K562 (cell line): ENCODE measurements at regions not wholly inside any gene's neighbourhood (a gene's known extent, or its start where the extent isn't known, plus 50 kb on each side); places are given as distances from the start of the nearest gene placed in this dataset.

Source experiments
- ATAC-seq: fragments of 200-7000 bp; cut with Tn5 transposase; 3 replicates; pipeline ENCODE4 v1.9.1; 2020; ENCODE audit warnings: moderate library complexity
- BruUV-seq: library from RNA; stranded (reverse); fragments of 400-500 nt; replicated peaks from 2 replicates; lab custom pipeline; 2021; lab: Mats Ljungman, UMichigan
- CTCF ChIA-PET: fragments of 300-600 bp; formaldehyde crosslinking; extraction: SDS; loops from one replicate; lab custom pipeline; 2021; ENCODE audit warnings: low intra/inter-chr PET ratio; lab: Yijun Ruan, JAX
- POLR2A ChIA-PET: fragments of 300-600, 350-650 bp; sonication (Branson Sonifier 250); formaldehyde crosslinking; extraction: SDS; loops from one replicate; lab custom pipeline; 2021; ENCODE audit warnings: antibody characterized with exemption, inconsistent platforms; lab: Yijun Ruan, JAX
- DNase-seq, 4 experiments: peaks; one replicate each; pipeline versions ENCODE4 v3.0.0 to v3.0.0-alpha.2; 2011 to 2018; ENCODE audit warnings: low spot score in 3 of 4, mixed read lengths in 3 of 4; ENCODE audit errors: extremely low read depth in 1 of 4
- FAIRE-seq: peaks from 2 replicates; lab custom pipeline; 2011; peaks lifted over from hg19 to GRCh38; lab: Jason Lieb, UNC
- H2AFZ ChIP-seq: 2 replicates; pipeline ENCODE4 v1.6.0; 2011; ENCODE audit warnings: low read depth, low read length, control low read depth, inconsistent platforms
- H3K27ac ChIP-seq: fragments of 200-600 bp; 3 replicates; pipeline ENCODE4 v1.8.0; 2011; ENCODE audit warnings: low read depth, mild to moderate bottlenecking, control low read depth, inconsistent platforms, low read length, moderate library complexity, mixed read lengths; ENCODE audit errors: extremely low read depth
- H3K27me3 ChIP-seq, 2 experiments: fragments of 300-600 bp in 1 of 2; 2 replicates in 1 of 2; 3 replicates in 1 of 2; pipeline versions ENCODE4 v1.6.0 to v1.8.0; 2011; ENCODE audit warnings: inconsistent platforms in 2 of 2, low read length in 2 of 2, mild to moderate bottlenecking in 1 of 2, mixed read lengths in 1 of 2, moderate library complexity in 1 of 2; ENCODE audit not compliant: control insufficient read depth in 2 of 2, insufficient read depth in 2 of 2
- H3K36me3 ChIP-seq: fragments of 300-600 bp; 3 replicates; pipeline ENCODE4 v1.8.0; 2011; ENCODE audit warnings: mild to moderate bottlenecking, low read length, inconsistent platforms; ENCODE audit not compliant: control insufficient read depth, insufficient read depth
- H3K4me1 ChIP-seq, 2 experiments: fragments of 200-600 bp in 1 of 2; replicated peaks in 1 of 2; 2 replicates in 1 of 2; 3 replicates in 1 of 2; pipeline versions ENCODE4 v1.5.1 to v1.8.0; 2011; ENCODE audit warnings: inconsistent platforms in 2 of 2, low read length in 2 of 2, mild to moderate bottlenecking in 1 of 2, mixed read lengths in 1 of 2, moderate library complexity in 1 of 2; ENCODE audit not compliant: control insufficient read depth in 2 of 2, insufficient read depth in 2 of 2
- H3K4me2 ChIP-seq: 2 replicates; pipeline ENCODE4 v1.6.1; 2011; ENCODE audit warnings: low read length, control low read depth, inconsistent platforms, mixed read lengths; ENCODE audit not compliant: insufficient read depth
- H3K4me3 ChIP-seq: fragments of 200-600 bp; sonication (generic), shearing (Covaris generic); 2 replicates; pipeline ENCODE4 v1.5.1; 2016; ENCODE audit warnings: control low read depth, inconsistent platforms
- H3K79me2 ChIP-seq: fragments of 200-600 bp; 3 replicates; pipeline ENCODE4 v1.8.0; 2011; ENCODE audit warnings: low read length, inconsistent platforms; ENCODE audit not compliant: control insufficient read depth, insufficient read depth
- H3K9ac ChIP-seq, 2 experiments: 2 replicates each; pipeline versions ENCODE4 v1.6.0 to v1.6.1; 2011; ENCODE audit warnings: low read depth in 2 of 2, low read length in 2 of 2, control low read depth in 1 of 2, inconsistent platforms in 1 of 2, mild to moderate bottlenecking in 1 of 2, mixed read lengths in 1 of 2; ENCODE audit not compliant: insufficient read depth in 1 of 2
- H3K9me1 ChIP-seq: one replicate; pipeline ENCODE4 v1.6.0; 2011; ENCODE audit warnings: inconsistent platforms, mild to moderate bottlenecking, low read length, moderate library complexity; ENCODE audit not compliant: control insufficient read depth, insufficient read depth
- H3K9me3 ChIP-seq: replicated peaks from 2 replicates; pipeline ENCODE4 v1.5.1; 2011; ENCODE audit warnings: low read depth, low read length, inconsistent platforms; ENCODE audit not compliant: control insufficient read depth, insufficient read depth
- H4K20me1 ChIP-seq: replicated peaks from 2 replicates; pipeline ENCODE4 v1.6.1; 2011; ENCODE audit warnings: low read length, inconsistent platforms, mixed read lengths; ENCODE audit not compliant: control insufficient read depth, insufficient read depth
- KDM5B ChIP-seq: fragments of 200-600 bp; sonication (generic); IDR thresholded peaks from 2 replicates; pipeline ENCODE4 v1.6.1; 2012; ENCODE audit warnings: low read depth, mild to moderate bottlenecking, moderate library complexity, low read length, control low read depth, inconsistent platforms; ENCODE audit not compliant: insufficient replicate concordance
- POLR3G ChIP-seq: IDR thresholded peaks from 2 replicates; pipeline ENCODE4 v1.6.1; 2011; ENCODE audit not compliant: insufficient read length, insufficient replicate concordance; ENCODE audit errors: extremely low read depth
- PRMT5 ChIP-seq: sonication (generic); formaldehyde crosslinking; IDR thresholded peaks from 2 replicates; pipeline ENCODE4 v1.5.0; 2020; ENCODE audit warnings: missing genetic modification reagents
- RAD21 ChIP-seq, 2 experiments: fragments of 250-450 bp in 1 of 2; fragments of 450-650 bp in 1 of 2; sonication (Bioruptor Pico) in 1 of 2; formaldehyde crosslinking in 1 of 2; IDR thresholded peaks in 1 of 2; conservative IDR thresholded peaks in 1 of 2; 2 replicates each; pipeline versions ENCODE4 v1.4.0 to v1.8.0; 2020 to 2022; ENCODE audit warnings: mild to moderate bottlenecking in 2 of 2, moderate library complexity in 1 of 2
- RBM17 ChIP-seq: fragments of 200-400 bp; formaldehyde crosslinking; IDR thresholded peaks from 2 replicates; pipeline ENCODE4 v1.6.1; 2017; ENCODE audit warnings: low read depth, mild to moderate bottlenecking, low read length, borderline replicate concordance
- TCFL5 ChIP-seq: fragments of 250-450 bp; sonication (Bioruptor Pico); conservative IDR thresholded peaks from 2 replicates; pipeline ENCODE4 v1.6.1; 2021; ENCODE audit warnings: mild to moderate bottlenecking, moderate library complexity, matching md5 sums
- YY1 ChIP-seq, 3 experiments: IDR thresholded peaks; 2 replicates each; pipeline ENCODE4 v1.6.1; 2011; ENCODE audit warnings: low read length in 2 of 3, mild to moderate bottlenecking in 2 of 3, moderate library complexity in 2 of 3, borderline replicate concordance in 1 of 3, control low read depth in 1 of 3, low read depth in 1 of 3; ENCODE audit not compliant: insufficient read depth in 3 of 3, insufficient replicate concordance in 2 of 3, control insufficient read depth in 1 of 3, insufficient read length in 1 of 3; ENCODE audit errors: extremely low read depth in 1 of 3
- ZNF121 ChIP-seq: sonication (generic); formaldehyde crosslinking; conservative IDR thresholded peaks from 2 replicates; pipeline ENCODE4 v1.8.0; 2022; ENCODE audit warnings: missing genetic modification reagents
- WGBS: fragments of 100-300 bp; shearing (Covaris generic); methylation state at CpG from one replicate; pipeline ENCODE4 v1.1.6; 2016; ENCODE audit warnings: low coverage, mixed read lengths; ENCODE audit not compliant: insufficient coverage; ENCODE audit errors: missing lambda C conversion rate; 5-methylcytosine and 5-hydroxymethylcytosine counted together
- in situ Hi-C: fragments of 300-500 bp; cut with MboI; formaldehyde crosslinking; loops from 4 replicates; pipeline ENCODE4 v1.15.0; 2018; ENCODE audit warnings: inconsistent platforms, mixed read lengths
- intact Hi-C: fragments of 100-400 bp; cut with micrococcal nuclease; formaldehyde crosslinking; loops from 2 replicates; pipeline ENCODE4 v1.14.2; 2022
- TF ChIP-seq, protein P1 (sequence below), 2 experiments: fragments of 450-650 bp; IDR thresholded peaks; 2 replicates each; pipeline ENCODE4 v1.6.1; 2018; ENCODE audit warnings: mild to moderate bottlenecking in 2 of 2, low read depth in 1 of 2; ENCODE audit not compliant: partially characterized antibody in 2 of 2
- TF ChIP-seq, protein P2 (sequence below), 3 experiments: fragments of 200-800 bp in 1 of 3; fragments of 250-450 bp in 1 of 3; fragments of 450-650 bp in 1 of 3; sonication (Bioruptor Pico) in 1 of 3; sonication (Bioruptor generic) in 1 of 3; formaldehyde crosslinking in 1 of 3; IDR thresholded peaks; 2 replicates each; pipeline versions ENCODE4 v1.6.1 to v1.8.0; 2016 to 2022; ENCODE audit warnings: mild to moderate bottlenecking in 2 of 3, missing genetic modification characterization in 2 of 3, missing compliant biosample characterization in 1 of 3, moderate library complexity in 1 of 3
- TF ChIP-seq, protein P3 (sequence below): IDR thresholded peaks from 2 replicates; pipeline ENCODE4 v1.6.1; 2012; ENCODE audit warnings: low read depth, low read length, improper control_type of control experiment, borderline replicate concordance

DNA sequence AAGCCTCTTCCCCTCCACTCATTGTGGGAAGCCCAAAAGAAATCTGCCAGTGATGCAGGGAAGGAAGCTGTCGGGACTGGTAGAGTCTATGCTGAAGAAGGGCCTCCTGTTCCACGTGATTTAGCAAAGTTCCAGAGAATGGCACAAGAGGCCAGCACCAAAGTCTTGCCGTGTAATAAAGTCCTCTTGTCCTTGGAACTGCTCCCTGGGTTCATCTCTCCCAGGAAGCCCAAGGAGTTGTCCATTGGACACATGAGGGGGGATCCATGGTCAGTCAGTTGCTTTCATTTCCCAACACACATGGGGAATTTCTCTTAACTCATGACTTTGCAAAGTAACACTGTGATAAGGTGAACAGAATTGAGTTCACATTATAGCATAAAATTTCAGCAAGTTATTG lies 116.1 kb upstream of the RAB4A start:
- ChIA-PET POLR2A (no interaction called here), CTCF (interaction anchor here (0.6 kb wide), 1 partner anchor 337 kb away, joined by 3 read pairs; no protein-coding TSS in a partner anchor)
- no peaks in the 10 kb centered on the region for H3K9me1 ChIP-seq
- no peak overlapping the region for H2AFZ ChIP-seq
- WGBS, result 0% methylated on average over 3 of the region's 3 CpGs
- H3K36me3 ChIP-seq, result no peaks in the 10 kb centered on the region
- in situ Hi-C loops (no loop called here), intact Hi-C loops (no loop called here)
- FAIRE-seq (no peak), ATAC-seq (no peak), DNase-seq (no peak)
- H3K9me3 ChIP-seq, result no peaks in the 10 kb centered on the region
- peaks cover 11 to 27% of the 10 kb centered on the region in 2 experiments; a peak in 4 of 5 replicates for H3K27me3 ChIP-seq
- no peak overlapping the region for H3K9ac ChIP-seq
- BruUV-seq, result no TSS peak
- no peaks in the 10 kb centered on the region for H4K20me1 ChIP-seq
- no peaks in the 10 kb centered on the region for H3K4me1 ChIP-seq
- H3K4me2 ChIP-seq, result no peak overlapping the region
- no peak overlapping the region for H3K4me3 ChIP-seq
- no peak overlapping the region for H3K27ac ChIP-seq
- no peaks in the 10 kb centered on the region for H3K79me2 ChIP-seq
- TF ChIP-seq TCFL5 (CRISPR knock-in tag) (no peak), YY1 (IDR thresholded peaks at IDR 0.05; ENCODE audit: borderline replicate concordance in 1 of 3, control insufficient read depth in 1 of 3, extremely low read depth in 1 of 3, insufficient read depth in 3 of 3, insufficient read length in 1 of 3, insufficient replicate concordance in 2 of 3, low read depth in 1 of 3, low read length in 2 of 3) (no peak), KDM5B (no peak), RBM17 (no peak), ZNF121 (no peak), POLR3G (no peak), RAD21 (CRISPR knock-in tag; conservative IDR thresholded peaks at IDR 0.05 in 1 of 2, IDR thresholded peaks at IDR 0.05 in 1 of 2) (no peak), PRMT5 (no peak)
- TF ChIP-seq, protein P1, sequence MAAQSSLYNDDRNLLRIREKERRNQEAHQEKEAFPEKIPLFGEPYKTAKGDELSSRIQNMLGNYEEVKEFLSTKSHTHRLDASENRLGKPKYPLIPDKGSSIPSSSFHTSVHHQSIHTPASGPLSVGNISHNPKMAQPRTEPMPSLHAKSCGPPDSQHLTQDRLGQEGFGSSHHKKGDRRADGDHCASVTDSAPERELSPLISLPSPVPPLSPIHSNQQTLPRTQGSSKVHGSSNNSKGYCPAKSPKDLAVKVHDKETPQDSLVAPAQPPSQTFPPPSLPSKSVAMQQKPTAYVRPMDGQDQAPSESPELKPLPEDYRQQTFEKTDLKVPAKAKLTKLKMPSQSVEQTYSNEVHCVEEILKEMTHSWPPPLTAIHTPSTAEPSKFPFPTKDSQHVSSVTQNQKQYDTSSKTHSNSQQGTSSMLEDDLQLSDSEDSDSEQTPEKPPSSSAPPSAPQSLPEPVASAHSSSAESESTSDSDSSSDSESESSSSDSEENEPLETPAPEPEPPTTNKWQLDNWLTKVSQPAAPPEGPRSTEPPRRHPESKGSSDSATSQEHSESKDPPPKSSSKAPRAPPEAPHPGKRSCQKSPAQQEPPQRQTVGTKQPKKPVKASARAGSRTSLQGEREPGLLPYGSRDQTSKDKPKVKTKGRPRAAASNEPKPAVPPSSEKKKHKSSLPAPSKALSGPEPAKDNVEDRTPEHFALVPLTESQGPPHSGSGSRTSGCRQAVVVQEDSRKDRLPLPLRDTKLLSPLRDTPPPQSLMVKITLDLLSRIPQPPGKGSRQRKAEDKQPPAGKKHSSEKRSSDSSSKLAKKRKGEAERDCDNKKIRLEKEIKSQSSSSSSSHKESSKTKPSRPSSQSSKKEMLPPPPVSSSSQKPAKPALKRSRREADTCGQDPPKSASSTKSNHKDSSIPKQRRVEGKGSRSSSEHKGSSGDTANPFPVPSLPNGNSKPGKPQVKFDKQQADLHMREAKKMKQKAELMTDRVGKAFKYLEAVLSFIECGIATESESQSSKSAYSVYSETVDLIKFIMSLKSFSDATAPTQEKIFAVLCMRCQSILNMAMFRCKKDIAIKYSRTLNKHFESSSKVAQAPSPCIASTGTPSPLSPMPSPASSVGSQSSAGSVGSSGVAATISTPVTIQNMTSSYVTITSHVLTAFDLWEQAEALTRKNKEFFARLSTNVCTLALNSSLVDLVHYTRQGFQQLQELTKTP (IDR thresholded peaks at IDR 0.05; ENCODE audit: low read depth in 1 of 2, partially characterized antibody in 2 of 2), result no peak
- TF ChIP-seq, protein P2, sequence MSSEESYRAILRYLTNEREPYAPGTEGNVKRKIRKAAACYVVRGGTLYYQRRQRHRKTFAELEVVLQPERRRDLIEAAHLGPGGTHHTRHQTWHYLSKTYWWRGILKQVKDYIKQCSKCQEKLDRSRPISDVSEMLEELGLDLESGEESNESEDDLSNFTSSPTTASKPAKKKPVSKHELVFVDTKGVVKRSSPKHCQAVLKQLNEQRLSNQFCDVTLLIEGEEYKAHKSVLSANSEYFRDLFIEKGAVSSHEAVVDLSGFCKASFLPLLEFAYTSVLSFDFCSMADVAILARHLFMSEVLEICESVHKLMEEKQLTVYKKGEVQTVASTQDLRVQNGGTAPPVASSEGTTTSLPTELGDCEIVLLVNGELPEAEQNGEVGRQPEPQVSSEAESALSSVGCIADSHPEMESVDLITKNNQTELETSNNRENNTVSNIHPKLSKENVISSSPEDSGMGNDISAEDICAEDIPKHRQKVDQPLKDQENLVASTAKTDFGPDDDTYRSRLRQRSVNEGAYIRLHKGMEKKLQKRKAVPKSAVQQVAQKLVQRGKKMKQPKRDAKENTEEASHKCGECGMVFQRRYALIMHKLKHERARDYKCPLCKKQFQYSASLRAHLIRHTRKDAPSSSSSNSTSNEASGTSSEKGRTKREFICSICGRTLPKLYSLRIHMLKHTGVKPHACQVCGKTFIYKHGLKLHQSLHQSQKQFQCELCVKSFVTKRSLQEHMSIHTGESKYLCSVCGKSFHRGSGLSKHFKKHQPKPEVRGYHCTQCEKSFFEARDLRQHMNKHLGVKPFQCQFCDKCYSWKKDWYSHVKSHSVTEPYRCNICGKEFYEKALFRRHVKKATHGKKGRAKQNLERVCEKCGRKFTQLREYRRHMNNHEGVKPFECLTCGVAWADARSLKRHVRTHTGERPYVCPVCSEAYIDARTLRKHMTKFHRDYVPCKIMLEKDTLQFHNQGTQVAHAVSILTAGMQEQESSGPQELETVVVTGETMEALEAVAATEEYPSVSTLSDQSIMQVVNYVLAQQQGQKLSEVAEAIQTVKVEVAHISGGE (CRISPR knock-in tag; IDR thresholded peaks at IDR 0.05), result no peak
- TF ChIP-seq, protein P3, sequence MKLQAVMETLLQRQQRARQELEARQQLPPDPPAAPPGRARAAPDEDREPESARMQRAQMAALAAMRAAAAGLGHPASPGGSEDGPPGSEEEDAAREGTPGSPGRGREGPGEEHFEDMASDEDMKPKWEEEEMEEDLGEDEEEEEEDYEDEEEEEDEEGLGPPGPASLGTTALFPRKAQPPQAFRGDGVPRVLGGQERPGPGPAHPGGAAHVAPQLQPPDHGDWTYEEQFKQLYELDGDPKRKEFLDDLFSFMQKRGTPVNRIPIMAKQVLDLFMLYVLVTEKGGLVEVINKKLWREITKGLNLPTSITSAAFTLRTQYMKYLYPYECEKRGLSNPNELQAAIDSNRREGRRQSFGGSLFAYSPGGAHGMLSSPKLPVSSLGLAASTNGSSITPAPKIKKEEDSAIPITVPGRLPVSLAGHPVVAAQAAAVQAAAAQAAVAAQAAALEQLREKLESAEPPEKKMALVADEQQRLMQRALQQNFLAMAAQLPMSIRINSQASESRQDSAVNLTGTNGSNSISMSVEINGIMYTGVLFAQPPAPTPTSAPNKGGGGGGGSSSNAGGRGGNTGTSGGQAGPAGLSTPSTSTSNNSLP, result no peak
